ENCODE measurements at regions not wholly inside any gene's neighbourhood (a gene's known extent, or its start where the extent isn't known, plus 50 kb on each side); places are given as distances from the start of the nearest gene placed in this dataset.

DNA sequence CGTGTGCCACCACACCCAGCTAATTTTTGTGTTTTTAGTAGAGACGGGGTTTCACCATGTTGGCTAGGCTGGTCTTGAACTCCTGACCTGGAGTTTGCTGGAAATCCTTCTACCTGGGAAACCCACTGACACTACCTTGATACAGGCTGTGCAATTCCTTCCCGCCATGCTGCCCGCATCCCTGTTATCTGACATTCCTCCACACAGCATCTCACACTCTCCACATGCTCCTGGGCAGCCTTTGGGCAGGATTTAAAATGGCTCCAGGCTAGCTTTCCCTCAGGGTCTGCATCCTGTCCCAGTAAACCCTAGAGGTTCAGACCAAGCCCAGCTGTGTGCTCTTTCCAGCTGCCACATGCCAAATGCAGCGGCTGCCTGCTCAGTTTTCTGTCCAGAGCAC is 319.5 kb upstream of the CXCR4 start:
- TF ChIP-seq JUN (IDR thresholded peaks at IDR 0.05) (no peak), POLR2A (IDR thresholded peaks at IDR 0.05; ENCODE audit: low read length) (no peak), BHLHE40 (IDR thresholded peaks at IDR 0.05; ENCODE audit: low read depth, low read length) (no peak), FOSL2 (IDR thresholded peaks at IDR 0.05) (no peak), FOSL2 (CRISPR knock-in tag; IDR thresholded peaks at IDR 0.05) (no peak), RCOR1 (IDR thresholded peaks at IDR 0.05; ENCODE audit: low read depth, low read length) (no peak), CHD2 (IDR thresholded peaks at IDR 0.05; ENCODE audit: low read length, partially characterized antibody) (no peak)
- TF ChIP-seq, protein P1, sequence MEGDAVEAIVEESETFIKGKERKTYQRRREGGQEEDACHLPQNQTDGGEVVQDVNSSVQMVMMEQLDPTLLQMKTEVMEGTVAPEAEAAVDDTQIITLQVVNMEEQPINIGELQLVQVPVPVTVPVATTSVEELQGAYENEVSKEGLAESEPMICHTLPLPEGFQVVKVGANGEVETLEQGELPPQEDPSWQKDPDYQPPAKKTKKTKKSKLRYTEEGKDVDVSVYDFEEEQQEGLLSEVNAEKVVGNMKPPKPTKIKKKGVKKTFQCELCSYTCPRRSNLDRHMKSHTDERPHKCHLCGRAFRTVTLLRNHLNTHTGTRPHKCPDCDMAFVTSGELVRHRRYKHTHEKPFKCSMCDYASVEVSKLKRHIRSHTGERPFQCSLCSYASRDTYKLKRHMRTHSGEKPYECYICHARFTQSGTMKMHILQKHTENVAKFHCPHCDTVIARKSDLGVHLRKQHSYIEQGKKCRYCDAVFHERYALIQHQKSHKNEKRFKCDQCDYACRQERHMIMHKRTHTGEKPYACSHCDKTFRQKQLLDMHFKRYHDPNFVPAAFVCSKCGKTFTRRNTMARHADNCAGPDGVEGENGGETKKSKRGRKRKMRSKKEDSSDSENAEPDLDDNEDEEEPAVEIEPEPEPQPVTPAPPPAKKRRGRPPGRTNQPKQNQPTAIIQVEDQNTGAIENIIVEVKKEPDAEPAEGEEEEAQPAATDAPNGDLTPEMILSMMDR (IDR thresholded peaks at IDR 0.05), result no peak
- TF ChIP-seq, protein P2, sequence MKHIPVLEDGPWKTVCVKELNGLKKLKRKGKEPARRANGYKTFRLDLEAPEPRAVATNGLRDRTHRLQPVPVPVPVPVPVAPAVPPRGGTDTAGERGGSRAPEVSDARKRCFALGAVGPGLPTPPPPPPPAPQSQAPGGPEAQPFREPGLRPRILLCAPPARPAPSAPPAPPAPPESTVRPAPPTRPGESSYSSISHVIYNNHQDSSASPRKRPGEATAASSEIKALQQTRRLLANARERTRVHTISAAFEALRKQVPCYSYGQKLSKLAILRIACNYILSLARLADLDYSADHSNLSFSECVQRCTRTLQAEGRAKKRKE (CRISPR knock-in tag; IDR thresholded peaks at IDR 0.05; ENCODE audit: low read depth), result no peak
- TF ChIP-seq, protein P3, sequence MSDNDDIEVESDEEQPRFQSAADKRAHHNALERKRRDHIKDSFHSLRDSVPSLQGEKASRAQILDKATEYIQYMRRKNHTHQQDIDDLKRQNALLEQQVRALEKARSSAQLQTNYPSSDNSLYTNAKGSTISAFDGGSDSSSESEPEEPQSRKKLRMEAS (IDR thresholded peaks at IDR 0.05), result no peak
- TF ChIP-seq, protein P4, sequence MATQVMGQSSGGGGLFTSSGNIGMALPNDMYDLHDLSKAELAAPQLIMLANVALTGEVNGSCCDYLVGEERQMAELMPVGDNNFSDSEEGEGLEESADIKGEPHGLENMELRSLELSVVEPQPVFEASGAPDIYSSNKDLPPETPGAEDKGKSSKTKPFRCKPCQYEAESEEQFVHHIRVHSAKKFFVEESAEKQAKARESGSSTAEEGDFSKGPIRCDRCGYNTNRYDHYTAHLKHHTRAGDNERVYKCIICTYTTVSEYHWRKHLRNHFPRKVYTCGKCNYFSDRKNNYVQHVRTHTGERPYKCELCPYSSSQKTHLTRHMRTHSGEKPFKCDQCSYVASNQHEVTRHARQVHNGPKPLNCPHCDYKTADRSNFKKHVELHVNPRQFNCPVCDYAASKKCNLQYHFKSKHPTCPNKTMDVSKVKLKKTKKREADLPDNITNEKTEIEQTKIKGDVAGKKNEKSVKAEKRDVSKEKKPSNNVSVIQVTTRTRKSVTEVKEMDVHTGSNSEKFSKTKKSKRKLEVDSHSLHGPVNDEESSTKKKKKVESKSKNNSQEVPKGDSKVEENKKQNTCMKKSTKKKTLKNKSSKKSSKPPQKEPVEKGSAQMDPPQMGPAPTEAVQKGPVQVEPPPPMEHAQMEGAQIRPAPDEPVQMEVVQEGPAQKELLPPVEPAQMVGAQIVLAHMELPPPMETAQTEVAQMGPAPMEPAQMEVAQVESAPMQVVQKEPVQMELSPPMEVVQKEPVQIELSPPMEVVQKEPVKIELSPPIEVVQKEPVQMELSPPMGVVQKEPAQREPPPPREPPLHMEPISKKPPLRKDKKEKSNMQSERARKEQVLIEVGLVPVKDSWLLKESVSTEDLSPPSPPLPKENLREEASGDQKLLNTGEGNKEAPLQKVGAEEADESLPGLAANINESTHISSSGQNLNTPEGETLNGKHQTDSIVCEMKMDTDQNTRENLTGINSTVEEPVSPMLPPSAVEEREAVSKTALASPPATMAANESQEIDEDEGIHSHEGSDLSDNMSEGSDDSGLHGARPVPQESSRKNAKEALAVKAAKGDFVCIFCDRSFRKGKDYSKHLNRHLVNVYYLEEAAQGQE (IDR thresholded peaks at IDR 0.05), result no peak
- TF ChIP-seq, protein P5, sequence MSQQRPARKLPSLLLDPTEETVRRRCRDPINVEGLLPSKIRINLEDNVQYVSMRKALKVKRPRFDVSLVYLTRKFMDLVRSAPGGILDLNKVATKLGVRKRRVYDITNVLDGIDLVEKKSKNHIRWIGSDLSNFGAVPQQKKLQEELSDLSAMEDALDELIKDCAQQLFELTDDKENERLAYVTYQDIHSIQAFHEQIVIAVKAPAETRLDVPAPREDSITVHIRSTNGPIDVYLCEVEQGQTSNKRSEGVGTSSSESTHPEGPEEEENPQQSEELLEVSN (IDR thresholded peaks at IDR 0.05; ENCODE audit: borderline replicate concordance, low read depth), result no peak
- TF ChIP-seq, protein P6, sequence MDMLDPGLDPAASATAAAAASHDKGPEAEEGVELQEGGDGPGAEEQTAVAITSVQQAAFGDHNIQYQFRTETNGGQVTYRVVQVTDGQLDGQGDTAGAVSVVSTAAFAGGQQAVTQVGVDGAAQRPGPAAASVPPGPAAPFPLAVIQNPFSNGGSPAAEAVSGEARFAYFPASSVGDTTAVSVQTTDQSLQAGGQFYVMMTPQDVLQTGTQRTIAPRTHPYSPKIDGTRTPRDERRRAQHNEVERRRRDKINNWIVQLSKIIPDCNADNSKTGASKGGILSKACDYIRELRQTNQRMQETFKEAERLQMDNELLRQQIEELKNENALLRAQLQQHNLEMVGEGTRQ (IDR thresholded peaks at IDR 0.05), result no peak

Data from A549 (cell line).